ENCODE measurements at regions not wholly inside any gene's neighbourhood (a gene's known extent, or its start where the extent isn't known, plus 50 kb on each side); places are given as distances from the start of the nearest gene placed in this dataset.

- ChIA-PET CTCF (no interaction called here), POLR2A (no interaction called here)
- TF ChIP-seq TCF7L2 (IDR thresholded peaks at IDR 0.05; ENCODE audit: low read depth, low read length) = no peak
- TF ChIP-seq, protein P1, sequence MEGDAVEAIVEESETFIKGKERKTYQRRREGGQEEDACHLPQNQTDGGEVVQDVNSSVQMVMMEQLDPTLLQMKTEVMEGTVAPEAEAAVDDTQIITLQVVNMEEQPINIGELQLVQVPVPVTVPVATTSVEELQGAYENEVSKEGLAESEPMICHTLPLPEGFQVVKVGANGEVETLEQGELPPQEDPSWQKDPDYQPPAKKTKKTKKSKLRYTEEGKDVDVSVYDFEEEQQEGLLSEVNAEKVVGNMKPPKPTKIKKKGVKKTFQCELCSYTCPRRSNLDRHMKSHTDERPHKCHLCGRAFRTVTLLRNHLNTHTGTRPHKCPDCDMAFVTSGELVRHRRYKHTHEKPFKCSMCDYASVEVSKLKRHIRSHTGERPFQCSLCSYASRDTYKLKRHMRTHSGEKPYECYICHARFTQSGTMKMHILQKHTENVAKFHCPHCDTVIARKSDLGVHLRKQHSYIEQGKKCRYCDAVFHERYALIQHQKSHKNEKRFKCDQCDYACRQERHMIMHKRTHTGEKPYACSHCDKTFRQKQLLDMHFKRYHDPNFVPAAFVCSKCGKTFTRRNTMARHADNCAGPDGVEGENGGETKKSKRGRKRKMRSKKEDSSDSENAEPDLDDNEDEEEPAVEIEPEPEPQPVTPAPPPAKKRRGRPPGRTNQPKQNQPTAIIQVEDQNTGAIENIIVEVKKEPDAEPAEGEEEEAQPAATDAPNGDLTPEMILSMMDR (IDR thresholded peaks at IDR 0.05) = no peak
- TF ChIP-seq SIN3A (IDR thresholded peaks at IDR 0.05; ENCODE audit: borderline replicate concordance, insufficient read depth, low read depth, low read length) = no peak
- TF ChIP-seq POLR2AphosphoS5 (IDR thresholded peaks at IDR 0.05; ENCODE audit: low read depth, low read length) = no peak
- TF ChIP-seq REST (IDR thresholded peaks at IDR 0.05; ENCODE audit: insufficient read depth in 1 of 2, low read depth in 2 of 2, low read length in 1 of 2) = no peak
- Histone ChIP-seq H3K4me3 (ENCODE audit: low read depth in 2 of 2, low read length in 2 of 2) (no peak overlapping the region), H3K4me1 (ENCODE audit: control insufficient read depth, insufficient read depth, low read length) (no peaks in the 10 kb centered on the region), H3K36me3 (ENCODE audit: control insufficient read depth, insufficient read depth, low read length) (no peaks in the 10 kb centered on the region), H3K27me3 (ENCODE audit: control insufficient read depth, insufficient read depth, low read length) (no peaks in the 10 kb centered on the region), H3K27ac (ENCODE audit: low read length) (no peak overlapping the region), H3K9me3 (ENCODE audit: control insufficient read depth, insufficient read depth, low read depth, low read length) (no peaks in the 10 kb centered on the region)
- DNase-seq (ENCODE audit: low read depth, low spot score) = no peak
- BruUV-seq (replicated peaks) = no TSS peak
- no peak for ATAC-seq
- intact Hi-C loops (cut with micrococcal nuclease; ENCODE audit: unreplicated experiment) (no loop called here), in situ Hi-C loops (cut with HindIII; ENCODE audit: low pct_unique_long_range_greater_than_20kb, low sequenced_read_pairs) (no loop called here)
Observed at GRCh38 chr18:69213842-69214241, 186.8 kb upstream of the DOK6 start.

DNA sequence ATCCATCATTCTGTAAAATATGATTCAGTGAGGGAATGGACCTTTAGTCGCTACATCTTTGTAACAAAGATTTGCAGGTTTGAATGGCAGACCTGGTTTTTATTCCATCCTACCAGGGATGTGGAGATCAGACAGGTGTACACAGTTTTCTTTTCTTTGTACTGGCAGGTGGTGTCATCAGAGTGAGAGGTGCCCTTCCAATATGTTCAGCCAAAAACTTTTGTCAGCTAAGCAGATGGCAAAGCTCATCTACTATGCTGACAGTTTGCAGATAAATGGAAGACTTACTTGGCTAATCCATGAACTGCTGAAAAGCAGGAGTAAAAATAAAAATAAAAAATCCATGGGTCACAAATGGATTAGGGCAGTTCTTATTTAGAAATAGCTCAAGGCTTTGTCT, 185.5 kb upstream of the DOK6 start:
- H3K27ac ChIP-seq (ENCODE audit: low read length) = no peak overlapping the region
- H3K27me3 ChIP-seq (ENCODE audit: control insufficient read depth, insufficient read depth, low read length) = no peaks in the 10 kb centered on the region
- BruUV-seq (replicated peaks) = no TSS peak
- DNase-seq (ENCODE audit: low read depth, low spot score) = no peak
- H3K4me3 ChIP-seq (ENCODE audit: low read depth in 2 of 2, low read length in 2 of 2) = no peak overlapping the region
- intact Hi-C loops (cut with micrococcal nuclease; ENCODE audit: unreplicated experiment) (no loop called here), in situ Hi-C loops (cut with HindIII; ENCODE audit: low pct_unique_long_range_greater_than_20kb, low sequenced_read_pairs) (no loop called here)
- H3K9me3 ChIP-seq (ENCODE audit: control insufficient read depth, insufficient read depth, low read depth, low read length) = no peaks in the 10 kb centered on the region
- no peaks in the 10 kb centered on the region for H3K36me3 ChIP-seq (ENCODE audit: control insufficient read depth, insufficient read depth, low read length)
- ChIA-PET POLR2A (no interaction called here), CTCF (no interaction called here)
- TF ChIP-seq REST (IDR thresholded peaks at IDR 0.05; ENCODE audit: insufficient read depth in 1 of 2, low read depth in 2 of 2, low read length in 1 of 2) = no peak
- H3K4me1 ChIP-seq (ENCODE audit: control insufficient read depth, insufficient read depth, low read length) = no peaks in the 10 kb centered on the region
- no peak for ATAC-seq

Measured in Panc1 (cell line).